M059J (cell line): ENCODE measurements at regions not wholly inside any gene's neighbourhood (a gene's known extent, or its start where the extent isn't known, plus 50 kb on each side); places are given as distances from the start of the nearest gene placed in this dataset.
A peak's percentile ranks its signal among the peaks of the same experiment; 100 is the strongest.

Source experiments
- DNase-seq: peaks from one replicate; pipeline ENCODE4 v3.0.0-alpha.2; 2012; ENCODE audit warnings: low read depth

DNA sequence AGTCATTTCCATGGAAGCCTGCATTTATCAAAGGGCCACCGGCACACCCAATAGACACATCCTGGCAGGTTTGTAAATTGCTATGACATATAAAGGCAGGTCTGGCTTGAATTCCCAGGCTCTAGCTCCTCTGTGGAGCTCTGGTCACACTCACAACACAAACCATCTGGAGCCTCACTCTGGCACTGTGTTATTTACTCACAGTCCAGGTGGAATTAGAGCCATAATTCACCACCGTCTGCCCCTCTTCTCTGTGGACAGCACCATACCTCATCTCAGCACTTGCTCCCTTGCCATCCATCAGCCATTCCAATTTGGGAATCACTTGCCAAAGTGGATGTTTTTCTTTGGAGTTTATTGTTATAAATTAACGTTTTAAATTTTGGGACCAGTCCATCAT is 84.3 kb upstream of the OSR1 start:
- DNase-seq = no peak

DNA sequence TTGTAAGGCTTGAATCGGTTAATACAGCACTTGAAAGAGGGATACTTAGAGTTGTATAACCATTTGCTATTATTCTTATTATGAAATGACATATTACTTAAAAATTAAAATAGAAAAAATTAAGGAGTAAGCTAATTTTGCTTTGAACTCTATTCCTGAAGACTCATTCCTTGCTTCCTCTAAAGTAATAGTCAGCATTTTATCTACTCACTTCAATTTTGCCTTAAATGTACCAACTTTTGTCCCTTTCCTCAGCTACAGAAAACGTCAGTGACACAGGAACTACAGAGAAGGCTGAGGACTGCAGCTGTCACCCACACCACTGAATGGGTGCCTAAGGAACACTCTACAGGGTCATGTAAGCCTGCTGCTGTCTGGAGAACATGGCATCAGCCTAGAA is 80.7 kb upstream of the OSR1 start:
- DNase-seq = no peak

DNA sequence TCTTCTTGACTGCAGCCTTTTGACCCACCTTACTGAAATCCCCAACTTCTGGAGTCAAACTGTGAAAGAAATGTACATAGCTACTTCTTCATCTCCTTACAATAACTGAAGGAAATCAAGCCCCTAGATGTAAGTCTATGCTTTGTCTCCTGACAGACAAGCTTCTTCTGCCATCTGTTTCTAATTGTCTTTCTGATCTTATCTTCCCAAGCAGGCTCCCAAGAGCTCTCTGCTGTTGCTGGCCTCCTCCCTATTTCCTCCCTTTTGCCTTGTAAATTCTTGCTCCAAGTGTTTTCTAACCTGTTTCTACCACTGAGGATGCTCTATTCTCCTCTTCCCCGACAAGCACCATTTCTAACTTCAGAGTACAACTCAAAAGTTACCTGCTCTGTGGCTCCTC is 77.4 kb upstream of the OSR1 start:
- DNase-seq = peak; percentile 2

DNA sequence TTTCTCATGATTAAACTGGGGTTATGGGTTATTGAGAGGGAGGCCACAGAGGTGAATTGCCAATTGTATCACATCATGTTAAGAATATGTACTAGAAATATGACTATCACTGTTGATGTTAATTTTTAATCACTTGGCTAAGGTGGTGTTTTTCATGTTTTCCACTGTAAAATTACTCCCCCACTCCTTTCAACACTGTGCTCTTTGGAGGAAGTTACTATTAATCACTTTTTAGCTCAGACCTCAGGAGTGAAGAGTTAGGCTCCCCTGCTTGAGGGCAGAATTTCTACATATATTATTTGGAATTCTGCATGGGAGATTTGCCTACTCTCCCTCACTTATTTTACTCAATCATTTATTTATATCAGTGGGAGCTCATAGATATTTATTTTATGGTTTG is 76.0 kb upstream of the OSR1 start:
- DNase-seq = no peak

DNA sequence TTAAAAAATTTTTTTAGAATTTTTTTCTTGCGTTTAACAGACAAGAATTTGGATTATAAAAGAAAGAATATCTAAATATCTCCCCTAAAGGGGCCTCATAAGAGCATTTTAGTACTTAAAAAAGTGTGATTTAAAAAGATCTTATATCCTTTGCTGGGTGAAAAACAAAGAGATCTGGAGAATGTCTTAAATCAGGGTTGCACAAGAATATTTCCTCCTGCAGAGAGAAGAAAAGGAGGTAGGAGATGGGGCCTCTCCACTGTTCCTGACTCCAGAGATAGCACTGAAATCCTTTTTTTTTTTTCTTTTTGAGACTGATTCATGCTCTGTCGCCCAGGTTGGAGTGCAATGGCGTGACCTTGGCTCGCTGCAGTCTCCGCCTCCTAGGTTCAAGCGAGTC is 68.5 kb upstream of the OSR1 start:
- DNase-seq = no peak

DNA sequence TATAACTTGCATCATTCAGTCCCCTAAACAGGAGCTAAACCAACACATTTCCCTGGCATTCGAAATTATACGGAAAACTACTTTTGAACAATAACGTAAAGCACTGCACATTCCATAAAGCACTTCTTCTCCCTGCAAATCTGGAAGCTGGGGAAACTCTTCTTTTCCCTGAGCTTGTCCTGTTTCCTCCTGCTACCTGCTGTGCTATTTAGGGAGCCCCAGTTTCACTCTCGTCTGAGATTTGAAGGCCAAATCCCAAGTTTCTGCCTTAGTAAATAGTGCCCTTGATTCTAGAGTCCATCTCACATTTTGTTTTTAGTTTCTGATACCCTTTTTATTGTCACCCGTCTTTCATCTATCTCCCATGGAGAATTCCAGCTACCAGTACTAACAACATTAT is 67.7 kb upstream of the OSR1 start:
- DNase-seq = no peak

DNA sequence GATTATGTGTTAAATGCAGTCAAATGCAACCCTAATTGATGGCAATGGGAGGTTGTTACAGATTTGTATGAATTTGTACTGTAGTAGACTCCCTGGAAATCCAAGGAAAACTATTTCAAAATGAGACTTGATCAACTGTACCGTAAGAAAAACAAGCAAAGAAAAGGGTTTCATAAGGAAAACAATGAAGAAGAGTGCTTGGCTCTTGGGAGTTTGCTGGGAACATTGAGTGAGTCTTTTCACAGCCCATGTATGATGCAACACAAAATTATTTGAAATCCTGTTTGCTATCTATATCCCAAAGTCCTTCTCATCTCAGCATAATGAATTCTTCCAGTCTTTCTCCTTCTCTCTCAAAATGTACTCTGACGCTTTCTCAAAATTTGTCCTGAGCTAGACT is 67.0 kb upstream of the OSR1 start:
- DNase-seq = no peak

DNA sequence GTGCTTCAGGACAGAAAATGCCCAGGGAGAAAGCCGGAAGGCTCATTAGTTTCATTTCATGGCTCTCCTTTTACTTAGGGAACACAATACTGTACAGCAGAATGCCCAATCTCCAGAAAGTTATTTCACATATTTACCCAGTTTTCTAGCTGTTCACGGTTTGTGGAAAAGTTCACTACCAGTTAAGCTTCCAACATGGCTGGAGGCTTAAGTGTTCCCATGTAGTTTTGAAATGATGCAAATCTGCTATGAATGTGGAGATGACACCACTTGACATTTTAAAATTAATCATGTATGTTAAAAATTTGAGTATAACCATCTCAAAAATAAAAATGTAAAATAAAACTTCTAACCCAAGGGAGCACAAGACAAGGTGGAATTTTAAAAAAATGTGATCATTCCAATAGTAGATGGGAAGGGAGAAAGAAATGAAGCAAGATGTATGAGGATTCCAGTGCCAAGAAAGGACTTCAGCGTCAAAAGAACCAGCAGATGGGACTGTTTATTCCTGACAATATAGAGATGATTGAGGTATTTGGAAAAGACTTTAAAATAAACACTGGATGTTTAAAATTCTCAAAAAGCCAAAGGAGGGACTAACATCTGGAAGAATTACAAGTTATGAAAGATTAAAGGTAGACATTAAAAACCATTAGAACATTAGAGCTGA is 60.9 kb upstream of the OSR1 start:
- DNase-seq = no peak

DNA sequence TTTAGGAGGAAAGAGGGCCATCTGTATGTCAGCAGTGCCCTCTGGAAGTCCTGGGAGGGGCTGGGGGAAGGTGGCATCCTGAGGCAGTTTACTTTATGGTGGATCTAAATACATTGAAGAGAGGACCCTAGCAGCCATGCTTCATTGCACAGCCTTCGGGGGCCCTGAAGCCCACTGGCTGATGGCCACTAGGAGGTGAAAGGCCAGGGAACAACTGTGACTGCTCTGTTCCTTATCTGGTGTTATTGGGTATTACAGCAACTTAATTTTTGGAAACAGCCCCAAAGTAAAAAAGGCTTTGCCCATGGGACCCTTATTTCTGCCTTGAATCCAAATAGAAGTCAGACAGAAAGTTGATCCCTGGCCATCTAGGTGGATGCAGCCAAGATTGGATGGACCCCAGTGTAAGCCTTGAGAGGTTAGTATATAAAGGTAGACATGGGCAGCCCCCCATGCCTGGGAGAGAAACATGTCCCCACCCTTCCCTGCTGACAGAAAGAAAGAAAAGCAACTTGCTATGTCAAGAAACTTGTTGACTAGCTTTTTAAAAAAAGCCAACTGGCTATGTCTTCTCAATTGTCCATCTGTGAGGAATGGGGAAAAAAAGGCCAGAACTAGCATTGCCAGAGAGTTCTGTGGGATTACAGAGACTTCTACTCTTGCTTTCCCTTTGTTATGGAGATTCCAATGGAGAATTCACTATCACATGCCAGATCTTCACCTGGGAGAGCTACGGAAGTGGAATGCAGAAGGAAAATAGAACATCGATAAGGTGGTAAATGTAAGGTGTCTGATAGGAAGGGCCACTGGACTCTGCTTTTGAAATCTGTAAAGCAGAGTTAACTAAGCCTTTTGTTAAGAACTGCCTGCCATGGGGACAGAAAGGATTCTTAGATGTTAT is 58.6 kb upstream of the OSR1 start:
- no peak for DNase-seq

DNA sequence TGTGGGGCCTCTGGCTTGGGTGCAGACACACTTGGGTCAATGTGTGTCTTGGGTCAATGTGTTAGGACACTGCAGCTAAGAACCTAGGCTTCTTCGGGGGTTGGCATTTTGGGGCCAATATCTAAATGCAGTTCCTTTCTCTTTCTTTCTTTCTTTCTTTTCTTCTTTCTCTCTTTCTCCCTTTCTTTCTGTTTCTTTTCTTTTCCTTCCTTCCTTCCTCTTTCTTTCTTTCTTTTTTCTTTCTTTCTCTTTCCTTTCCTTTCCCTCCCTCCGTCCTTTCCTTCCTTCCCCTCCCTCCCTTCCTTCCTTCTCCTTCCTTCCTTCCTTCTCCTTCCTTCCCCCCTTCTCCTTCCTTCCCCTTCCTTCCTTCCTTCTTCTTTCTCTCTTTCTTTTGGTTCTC is 57.7 kb upstream of the OSR1 start:
- DNase-seq = no peak

DNA sequence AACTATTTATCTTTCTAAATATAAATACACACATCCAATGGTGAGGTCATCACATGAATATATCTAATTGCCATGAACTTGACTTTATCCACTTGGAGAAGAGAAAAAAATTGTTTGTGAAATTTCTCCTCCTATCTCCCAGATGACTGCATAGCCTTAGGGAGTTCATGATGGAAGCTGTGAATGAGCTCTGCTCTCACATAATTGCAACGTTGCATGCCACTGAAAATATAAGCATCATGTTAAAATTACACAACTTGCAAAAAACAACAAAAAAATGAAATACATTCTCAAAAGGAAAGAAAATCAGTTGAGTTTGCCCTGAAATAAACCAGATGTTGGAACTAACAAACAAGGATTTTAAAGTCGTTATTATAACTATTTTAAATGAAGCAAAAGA is 50.6 kb upstream of the OSR1 start:
- DNase-seq = peak; percentile 15

DNA sequence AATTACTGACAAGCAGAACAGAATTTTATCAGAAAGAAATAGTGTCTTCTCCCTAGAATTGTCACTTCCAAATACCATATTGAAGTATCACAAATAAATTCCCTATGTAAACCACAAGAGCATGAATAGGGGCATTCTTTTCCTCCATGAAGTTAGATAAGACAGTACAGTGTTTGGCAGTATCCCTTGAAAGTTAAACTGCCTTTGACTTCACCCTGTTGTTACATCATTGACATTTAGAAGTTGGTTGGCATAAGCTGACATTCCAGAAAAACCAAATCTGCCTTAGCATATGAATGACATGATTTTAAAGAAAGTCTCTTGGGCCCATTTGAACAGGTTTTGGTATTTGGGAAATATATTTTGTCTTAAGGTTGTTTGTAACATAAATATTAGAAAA is 50.2 kb upstream of the OSR1 start:
- DNase-seq = peak; percentile 27
